GM23338 (cell line): ENCODE measurements at regions not wholly inside any gene's neighbourhood (a gene's known extent, or its start where the extent isn't known, plus 50 kb on each side); places are given as distances from the start of the nearest gene placed in this dataset.

Experiments
- ATAC-seq: fragments of 200-7000 bp; cut with Tn5 transposase; 3 replicates; pipeline ENCODE4 v1.9.1; 2020
- DNase-seq: peaks from one replicate; pipeline ENCODE4 v3.0.0-alpha.2; 2015; ENCODE audit warnings: low spot score
- H2AFZ ChIP-seq: fragments of 200-600 bp; sonication (generic); 2 replicates; pipeline ENCODE4 v1.8.0; 2016; ENCODE audit warnings: antibody characterized with exemption, mild to moderate bottlenecking, moderate library complexity
- H3F3A ChIP-seq: fragments of 200-600 bp; sonication (generic); replicated peaks from 2 replicates; pipeline ENCODE4 v1.8.0; 2017; ENCODE audit warnings: antibody characterized with exemption, mixed run types, low read depth
- H3K27ac ChIP-seq: fragments of 200-600 bp; sonication (generic); 2 replicates; pipeline ENCODE4 v1.6.1; 2016; ENCODE audit warnings: low read depth
- H3K27me3 ChIP-seq: fragments of 200-600 bp; sonication (generic); 2 replicates; pipeline ENCODE4 v1.8.0; 2016; ENCODE audit warnings: mild to moderate bottlenecking, mixed run types, moderate library complexity; ENCODE audit not compliant: insufficient read depth
- H3K36me3 ChIP-seq: fragments of 200-600 bp; sonication (generic); 2 replicates; pipeline ENCODE4 v1.8.0; 2016; ENCODE audit warnings: mild to moderate bottlenecking; ENCODE audit not compliant: insufficient read depth
- H3K4me1 ChIP-seq: fragments of 200-600 bp; sonication (generic); 2 replicates; pipeline ENCODE4 v1.8.0; 2016; ENCODE audit warnings: mild to moderate bottlenecking, moderate library complexity; ENCODE audit not compliant: insufficient read depth
- H3K4me2 ChIP-seq: fragments of 200-600 bp; sonication (generic); 2 replicates; pipeline ENCODE4 v1.7.1; 2017; ENCODE audit warnings: mixed run types
- H3K4me3 ChIP-seq: fragments of 200-600 bp; sonication (generic); 2 replicates; pipeline ENCODE4 v1.6.1; 2016; ENCODE audit warnings: mixed run types
- H3K79me2 ChIP-seq: fragments of 200-600 bp; sonication (generic); replicated peaks from 2 replicates; pipeline ENCODE4 v1.8.0; 2017; ENCODE audit warnings: mild to moderate bottlenecking; ENCODE audit not compliant: insufficient read depth
- H3K9me2 ChIP-seq: fragments of 200-600 bp; sonication (generic); 2 replicates; pipeline ENCODE4 v1.8.0; 2017; ENCODE audit not compliant: insufficient read depth
- H4K20me1 ChIP-seq: fragments of 200-600 bp; sonication (generic); replicated peaks from 2 replicates; pipeline ENCODE4 v1.8.0; 2017; ENCODE audit warnings: mild to moderate bottlenecking; ENCODE audit not compliant: insufficient read depth
- H3K27ac Mint-ChIP-seq: 2 replicates; pipeline ENCODE4 v1.8.0; 2020; ENCODE audit warnings: inconsistent platforms, mild to moderate bottlenecking, moderate library complexity, mixed read lengths
- H3K27me3 Mint-ChIP-seq: 3 replicates; pipeline ENCODE4 v1.8.0; 2022; ENCODE audit warnings: low read depth, mild to moderate bottlenecking, moderate library complexity, mixed read lengths, inconsistent platforms; ENCODE audit not compliant: insufficient read depth, poor library complexity
- H3K36me3 Mint-ChIP-seq: 3 replicates; pipeline ENCODE4 v1.8.0; 2021; ENCODE audit warnings: low read depth, mild to moderate bottlenecking, inconsistent platforms, moderate library complexity, mixed read lengths
- H3K4me1 Mint-ChIP-seq: 3 replicates; pipeline ENCODE4 v1.8.0; 2020; ENCODE audit warnings: mild to moderate bottlenecking, inconsistent platforms, mixed read lengths
- H3K4me3 Mint-ChIP-seq: 3 replicates; pipeline ENCODE4 v1.8.0; 2021; ENCODE audit warnings: moderate library complexity, mild to moderate bottlenecking, inconsistent platforms, mixed read lengths
- H3K9me3 Mint-ChIP-seq: 3 replicates; pipeline ENCODE4 v1.8.0; 2020; ENCODE audit warnings: moderate library complexity, mild to moderate bottlenecking, inconsistent platforms, mixed read lengths
- CREB1 ChIP-seq: fragments of 250-450 bp; sonication (Bioruptor Pico); IDR thresholded peaks from 2 replicates; pipeline ENCODE4 v1.5.0; 2020; ENCODE audit warnings: low read depth, mild to moderate bottlenecking, moderate library complexity
- EZH2phosphoT487 ChIP-seq: fragments of 200-600 bp; sonication (generic); IDR thresholded peaks from one replicate; pipeline ENCODE4 v1.8.1; 2018; ENCODE audit warnings: antibody characterized with exemption; ENCODE audit not compliant: unreplicated experiment
- NANOG ChIP-seq: IDR thresholded peaks from 2 replicates; pipeline ENCODE4 v1.6.1; 2016; ENCODE audit warnings: antibody characterized with exemption, borderline replicate concordance
- STAT1 ChIP-seq: IDR thresholded peaks from one replicate; pipeline ENCODE4 v1.6.1; 2016; ENCODE audit warnings: antibody characterized with exemption; ENCODE audit not compliant: unreplicated experiment
- ZNF114 ChIP-seq: fragments of 250-450 bp; sonication (Bioruptor Pico); IDR thresholded peaks from 2 replicates; pipeline ENCODE4 v1.5.0; 2020; ENCODE audit warnings: mild to moderate bottlenecking, moderate library complexity
- ZNF331 ChIP-seq: fragments of 250-450 bp; sonication (Bioruptor Pico); IDR thresholded peaks from 2 replicates; pipeline ENCODE4 v1.5.0; 2020; ENCODE audit warnings: low read depth, mild to moderate bottlenecking, moderate library complexity
- TF ChIP-seq, protein P1 (sequence below): IDR thresholded peaks from one replicate; pipeline ENCODE4 v1.6.1; 2018; ENCODE audit warnings: antibody characterized with exemption; ENCODE audit not compliant: unreplicated experiment
- TF ChIP-seq, protein P2 (sequence below): IDR thresholded peaks from 2 replicates; pipeline ENCODE4 v1.6.1; 2016; ENCODE audit warnings: antibody characterized with exemption
- TF ChIP-seq, protein P3 (sequence below), 2 experiments: fragments of 200-600 bp in 1 of 2; sonication (generic) in 1 of 2; conservative IDR thresholded peaks; 2 replicates each; pipeline versions ENCODE4 v1.5.1 to v1.6.1; 2016 to 2017; ENCODE audit warnings: antibody characterized with exemption in 2 of 2, low read depth in 2 of 2, mild to moderate bottlenecking in 2 of 2, moderate library complexity in 1 of 2

DNA sequence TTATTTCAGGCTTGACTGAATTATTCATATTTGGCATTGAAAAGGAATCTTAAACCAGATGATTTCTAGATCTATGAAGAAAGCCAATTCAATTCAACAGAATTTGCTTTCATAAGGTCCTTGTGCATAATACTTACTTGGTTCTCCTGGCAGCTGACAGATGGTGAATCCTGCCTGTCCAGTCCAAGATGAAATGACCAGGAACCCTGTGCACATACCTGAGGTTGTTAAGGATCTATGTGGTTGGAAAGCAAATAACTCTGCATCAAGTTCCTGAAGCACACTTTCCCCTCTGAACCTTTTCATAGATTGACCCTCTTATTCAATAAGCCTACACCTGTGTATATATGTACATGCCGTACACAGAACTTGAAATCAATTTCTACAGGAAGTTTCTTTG, 562.7 kb downstream of the PPARGC1A start:
- DNase-seq (no peak), ATAC-seq (no peak)
- H3K4me2 ChIP-seq = no peak overlapping the region
- H3K79me2 ChIP-seq = no peaks in the 10 kb centered on the region
- Mint-ChIP-seq H3K4me3 (no peak overlapping the region), H3K27me3 (no peaks in the 10 kb centered on the region), H3K9me3 (no peaks in the 10 kb centered on the region), H3K4me1 (peaks cover 14% of the 10 kb centered on the region), H3K36me3 (no peaks in the 10 kb centered on the region), H3K27ac (no peak overlapping the region)
- no peak overlapping the region for H3K4me3 ChIP-seq
- peaks cover 10% of the 10 kb centered on the region; the same call in 1 of the 2 replicates for H3K4me1 ChIP-seq
- no peaks in the 10 kb centered on the region for H4K20me1 ChIP-seq
- TF ChIP-seq, protein P1, sequence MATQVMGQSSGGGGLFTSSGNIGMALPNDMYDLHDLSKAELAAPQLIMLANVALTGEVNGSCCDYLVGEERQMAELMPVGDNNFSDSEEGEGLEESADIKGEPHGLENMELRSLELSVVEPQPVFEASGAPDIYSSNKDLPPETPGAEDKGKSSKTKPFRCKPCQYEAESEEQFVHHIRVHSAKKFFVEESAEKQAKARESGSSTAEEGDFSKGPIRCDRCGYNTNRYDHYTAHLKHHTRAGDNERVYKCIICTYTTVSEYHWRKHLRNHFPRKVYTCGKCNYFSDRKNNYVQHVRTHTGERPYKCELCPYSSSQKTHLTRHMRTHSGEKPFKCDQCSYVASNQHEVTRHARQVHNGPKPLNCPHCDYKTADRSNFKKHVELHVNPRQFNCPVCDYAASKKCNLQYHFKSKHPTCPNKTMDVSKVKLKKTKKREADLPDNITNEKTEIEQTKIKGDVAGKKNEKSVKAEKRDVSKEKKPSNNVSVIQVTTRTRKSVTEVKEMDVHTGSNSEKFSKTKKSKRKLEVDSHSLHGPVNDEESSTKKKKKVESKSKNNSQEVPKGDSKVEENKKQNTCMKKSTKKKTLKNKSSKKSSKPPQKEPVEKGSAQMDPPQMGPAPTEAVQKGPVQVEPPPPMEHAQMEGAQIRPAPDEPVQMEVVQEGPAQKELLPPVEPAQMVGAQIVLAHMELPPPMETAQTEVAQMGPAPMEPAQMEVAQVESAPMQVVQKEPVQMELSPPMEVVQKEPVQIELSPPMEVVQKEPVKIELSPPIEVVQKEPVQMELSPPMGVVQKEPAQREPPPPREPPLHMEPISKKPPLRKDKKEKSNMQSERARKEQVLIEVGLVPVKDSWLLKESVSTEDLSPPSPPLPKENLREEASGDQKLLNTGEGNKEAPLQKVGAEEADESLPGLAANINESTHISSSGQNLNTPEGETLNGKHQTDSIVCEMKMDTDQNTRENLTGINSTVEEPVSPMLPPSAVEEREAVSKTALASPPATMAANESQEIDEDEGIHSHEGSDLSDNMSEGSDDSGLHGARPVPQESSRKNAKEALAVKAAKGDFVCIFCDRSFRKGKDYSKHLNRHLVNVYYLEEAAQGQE = no peak
- TF ChIP-seq STAT1 (no peak), NANOG (no peak), ZNF114 (CRISPR knock-in tag) (no peak), EZH2phosphoT487 (no peak), CREB1 (CRISPR knock-in tag) (no peak), ZNF331 (CRISPR knock-in tag) (no peak)
- TF ChIP-seq, protein P2, sequence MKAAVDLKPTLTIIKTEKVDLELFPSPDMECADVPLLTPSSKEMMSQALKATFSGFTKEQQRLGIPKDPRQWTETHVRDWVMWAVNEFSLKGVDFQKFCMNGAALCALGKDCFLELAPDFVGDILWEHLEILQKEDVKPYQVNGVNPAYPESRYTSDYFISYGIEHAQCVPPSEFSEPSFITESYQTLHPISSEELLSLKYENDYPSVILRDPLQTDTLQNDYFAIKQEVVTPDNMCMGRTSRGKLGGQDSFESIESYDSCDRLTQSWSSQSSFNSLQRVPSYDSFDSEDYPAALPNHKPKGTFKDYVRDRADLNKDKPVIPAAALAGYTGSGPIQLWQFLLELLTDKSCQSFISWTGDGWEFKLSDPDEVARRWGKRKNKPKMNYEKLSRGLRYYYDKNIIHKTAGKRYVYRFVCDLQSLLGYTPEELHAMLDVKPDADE = no peak
- TF ChIP-seq, protein P3, sequence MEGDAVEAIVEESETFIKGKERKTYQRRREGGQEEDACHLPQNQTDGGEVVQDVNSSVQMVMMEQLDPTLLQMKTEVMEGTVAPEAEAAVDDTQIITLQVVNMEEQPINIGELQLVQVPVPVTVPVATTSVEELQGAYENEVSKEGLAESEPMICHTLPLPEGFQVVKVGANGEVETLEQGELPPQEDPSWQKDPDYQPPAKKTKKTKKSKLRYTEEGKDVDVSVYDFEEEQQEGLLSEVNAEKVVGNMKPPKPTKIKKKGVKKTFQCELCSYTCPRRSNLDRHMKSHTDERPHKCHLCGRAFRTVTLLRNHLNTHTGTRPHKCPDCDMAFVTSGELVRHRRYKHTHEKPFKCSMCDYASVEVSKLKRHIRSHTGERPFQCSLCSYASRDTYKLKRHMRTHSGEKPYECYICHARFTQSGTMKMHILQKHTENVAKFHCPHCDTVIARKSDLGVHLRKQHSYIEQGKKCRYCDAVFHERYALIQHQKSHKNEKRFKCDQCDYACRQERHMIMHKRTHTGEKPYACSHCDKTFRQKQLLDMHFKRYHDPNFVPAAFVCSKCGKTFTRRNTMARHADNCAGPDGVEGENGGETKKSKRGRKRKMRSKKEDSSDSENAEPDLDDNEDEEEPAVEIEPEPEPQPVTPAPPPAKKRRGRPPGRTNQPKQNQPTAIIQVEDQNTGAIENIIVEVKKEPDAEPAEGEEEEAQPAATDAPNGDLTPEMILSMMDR (conservative IDR thresholded peaks at IDR 0.05; ENCODE audit: low read depth in 2 of 2) = no peak
- H3F3A ChIP-seq = no peaks in the 10 kb centered on the region
- H3K27me3 ChIP-seq = no peaks in the 10 kb centered on the region
- H2AFZ ChIP-seq = no peak overlapping the region
- no peak overlapping the region for H3K27ac ChIP-seq
- no peaks in the 10 kb centered on the region for H3K36me3 ChIP-seq
- H3K9me2 ChIP-seq = peaks cover 5% of the 10 kb centered on the region; the same call in 1 of the 2 replicates
